Iris pigment epithelial cell (primary cell): ENCODE measurements at regions not wholly inside any gene's neighbourhood (a gene's known extent, or its start where the extent isn't known, plus 50 kb on each side); places are given as distances from the start of the nearest gene placed in this dataset.
A peak's percentile ranks its signal among the peaks of the same experiment; 100 is the strongest.
"Not testable (repeated sequence)": the region's sequence is repeated elsewhere in the genome, so short reads cannot be mapped to it uniquely, and the experiment has no call there.

Experiments
- DNase-seq: peaks from one replicate; pipeline ENCODE4 v3.0.0-alpha.2; 2011; ENCODE audit warnings: low read depth

DNA sequence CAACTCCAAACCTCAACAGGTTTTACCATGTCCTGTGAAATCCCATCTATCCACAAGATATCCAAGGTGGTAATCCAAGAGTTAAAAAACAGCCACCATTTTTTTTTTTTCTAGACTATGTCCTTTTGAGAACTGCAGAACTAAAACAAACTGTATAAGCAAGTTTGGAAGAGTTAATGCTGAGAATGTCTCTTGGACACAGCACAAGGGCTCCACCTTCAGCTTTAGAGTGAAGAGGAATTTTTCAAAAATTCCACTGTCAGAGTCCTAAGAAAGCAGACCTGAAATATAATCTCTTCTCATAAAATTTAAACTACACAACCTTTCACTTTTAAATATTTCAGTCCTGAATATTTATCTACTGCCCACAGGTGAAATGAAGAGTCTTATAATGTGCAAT lies 167.8 kb upstream of the CCNG1 start:
- DNase-seq: no peak

DNA sequence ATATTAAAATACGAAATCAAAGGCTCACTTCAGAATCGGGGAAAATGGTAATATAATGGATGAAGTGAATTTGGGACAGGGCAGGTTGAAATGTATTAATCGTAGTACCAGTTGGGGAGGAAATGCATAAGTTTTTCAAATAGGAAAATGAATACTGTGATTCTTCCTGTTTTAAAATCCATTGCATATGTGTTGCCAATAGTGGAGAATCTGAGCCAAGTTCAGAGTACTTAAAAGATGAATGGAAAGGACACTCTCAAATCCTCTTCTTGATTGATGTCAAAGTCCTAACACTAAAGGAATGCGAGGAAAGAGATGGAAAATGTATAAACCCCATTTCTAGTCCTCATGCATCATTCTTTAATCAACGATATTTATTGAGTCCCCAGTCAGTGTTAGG lies 160.9 kb upstream of the CCNG1 start:
- no peak for DNase-seq

DNA sequence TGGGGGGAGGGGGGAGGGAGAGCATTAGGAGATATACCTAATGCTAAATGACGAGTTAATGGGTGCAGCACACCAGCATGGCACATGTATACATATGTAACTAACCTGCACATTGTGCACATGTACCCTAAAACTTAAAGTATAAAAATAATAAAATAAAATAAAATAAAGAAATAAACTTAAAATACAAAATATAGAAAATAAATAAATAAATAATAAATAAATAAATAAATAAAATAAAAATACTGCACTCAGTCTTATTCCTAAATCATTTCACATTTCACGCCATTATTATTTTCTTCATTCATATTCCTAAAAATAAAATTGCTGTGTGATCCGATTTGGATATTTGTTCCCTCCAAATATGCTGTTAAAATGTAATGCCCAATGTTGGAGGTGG lies 156.5 kb upstream of the CCNG1 start:
- DNase-seq: not testable (repeated sequence)

DNA sequence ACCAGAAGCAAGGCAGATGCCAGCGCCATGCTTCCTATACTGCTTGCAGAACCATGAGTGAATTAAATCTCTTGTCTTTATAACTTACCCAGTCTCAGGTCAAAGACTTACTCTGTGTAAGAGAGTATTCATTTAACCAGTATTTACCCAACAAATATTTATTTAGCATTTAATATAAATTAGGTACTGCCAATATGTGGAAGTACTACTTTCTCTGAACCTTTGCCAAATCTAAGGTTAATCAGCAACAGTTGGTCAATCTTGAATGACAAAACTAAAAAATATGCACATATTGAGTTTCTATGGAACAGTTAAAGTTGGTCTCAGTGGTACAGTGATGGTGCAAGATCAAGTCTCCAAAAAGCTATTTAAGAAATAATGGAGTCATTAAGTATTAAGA lies 155.9 kb upstream of the CCNG1 start:
- DNase-seq: no peak

DNA sequence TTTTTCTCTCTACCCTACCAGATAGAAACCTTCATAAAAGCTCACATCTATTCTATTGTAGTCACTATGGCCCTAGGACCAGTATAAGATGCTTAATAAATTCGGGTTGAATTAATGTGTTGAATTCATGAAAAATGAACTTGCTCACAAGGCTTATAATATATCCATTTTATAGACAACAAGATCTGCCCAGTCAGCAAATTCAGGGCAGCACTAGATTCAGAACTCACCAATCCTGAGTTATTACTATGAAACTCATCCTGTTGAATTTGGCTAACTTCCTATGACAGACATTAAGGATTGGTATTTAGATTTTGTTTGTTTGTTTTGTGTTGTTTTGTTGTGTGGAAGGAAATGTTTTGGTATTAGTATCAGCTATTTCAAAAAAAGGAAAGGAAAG lies 143.6 kb upstream of the CCNG1 start:
- no peak for DNase-seq

DNA sequence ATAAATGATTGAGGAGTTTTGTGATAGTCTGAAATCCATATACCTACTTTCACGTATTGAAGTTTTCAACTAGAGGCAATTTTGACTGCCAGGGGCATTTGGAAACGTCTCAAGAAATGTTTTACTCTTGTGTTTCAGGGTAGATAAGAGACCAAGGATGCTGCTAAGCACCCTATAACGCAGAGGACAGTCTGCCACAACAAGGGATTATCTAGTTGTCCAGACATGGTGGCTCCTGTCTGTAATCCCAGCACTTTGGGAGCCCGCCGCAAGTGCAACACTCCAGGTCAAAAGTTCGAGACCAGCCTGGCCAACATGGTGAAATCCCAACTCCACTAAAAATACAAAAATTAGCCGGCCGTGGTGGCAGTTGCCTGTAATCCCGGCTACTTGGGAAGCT lies 133.7 kb upstream of the CCNG1 start:
- no peak for DNase-seq

DNA sequence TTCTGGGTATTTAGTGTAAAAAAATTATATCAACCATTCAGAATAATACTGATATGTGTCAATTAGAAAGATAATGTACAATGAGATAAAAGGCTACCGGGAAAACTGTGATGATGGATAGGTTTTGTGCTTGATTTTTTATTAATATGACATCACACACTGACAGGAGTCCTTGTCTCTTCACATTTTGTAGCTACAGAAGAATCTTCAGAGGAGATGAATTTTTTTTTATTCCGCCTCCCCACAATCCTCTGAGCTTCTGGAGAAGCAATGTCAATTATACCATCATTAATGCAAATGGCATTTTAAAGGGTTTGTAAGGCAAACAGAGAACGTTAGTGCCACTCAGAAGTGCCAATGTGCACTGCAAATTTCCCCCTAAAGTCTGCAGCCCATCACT lies 131.7 kb upstream of the CCNG1 start:
- no peak for DNase-seq

DNA sequence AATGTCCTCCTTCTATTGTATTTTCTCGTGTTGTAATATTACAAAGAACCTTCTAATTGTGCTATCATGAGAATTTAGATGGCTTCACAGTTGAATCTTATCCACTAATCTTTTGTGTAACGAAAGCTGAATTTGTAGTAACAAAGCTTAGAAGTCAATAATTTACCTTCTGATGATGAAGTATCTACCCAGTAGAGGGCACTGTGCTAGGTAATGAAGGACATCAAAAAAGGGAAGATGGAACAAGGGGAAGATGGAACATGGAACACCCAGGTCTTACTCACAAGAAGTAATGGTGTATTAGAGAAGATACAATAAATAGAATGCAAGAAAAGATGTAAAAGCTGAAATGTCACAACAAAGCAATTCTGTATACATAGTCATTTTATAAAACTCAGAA lies 131.0 kb upstream of the CCNG1 start:
- peak; percentile 2 for DNase-seq

DNA sequence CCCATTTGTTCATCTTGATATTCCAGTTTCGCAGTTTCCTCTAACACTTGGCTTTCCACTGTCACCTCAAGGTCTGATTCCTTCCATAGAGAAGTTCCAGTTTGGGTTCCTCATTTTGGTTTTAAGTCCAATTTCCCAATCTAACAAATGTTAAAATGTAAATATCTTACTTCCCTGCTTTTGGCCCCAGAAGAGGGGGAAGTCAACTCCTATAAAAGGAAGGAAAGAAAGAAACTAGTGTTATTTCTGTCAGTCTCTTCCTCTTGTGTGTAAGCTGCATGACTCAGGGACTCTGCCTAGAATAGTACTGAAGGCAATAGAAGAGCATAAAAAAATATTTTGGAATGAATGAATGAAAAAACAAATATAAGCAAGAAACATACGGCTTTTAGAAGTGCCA lies 127.5 kb upstream of the CCNG1 start:
- no peak for DNase-seq

DNA sequence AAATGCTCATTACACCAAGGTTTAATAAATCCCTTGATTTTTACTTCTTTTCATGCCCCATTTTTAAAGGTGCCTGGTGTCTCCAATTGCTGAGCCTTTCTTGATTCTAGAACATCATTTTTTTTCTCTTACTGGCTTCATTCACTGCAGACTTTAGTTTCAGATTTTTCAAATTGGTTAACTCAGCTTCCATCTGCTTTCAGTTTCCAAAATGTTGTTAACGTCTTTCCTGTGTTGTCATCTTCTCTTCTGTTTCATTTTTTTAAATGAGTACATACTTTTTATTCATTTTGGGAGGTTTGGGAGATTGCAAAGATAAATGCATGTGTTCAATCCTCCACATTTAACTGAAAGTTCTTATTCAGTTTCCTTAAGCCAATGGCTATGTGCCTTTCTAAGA lies 126.4 kb upstream of the CCNG1 start:
- DNase-seq: no peak

DNA sequence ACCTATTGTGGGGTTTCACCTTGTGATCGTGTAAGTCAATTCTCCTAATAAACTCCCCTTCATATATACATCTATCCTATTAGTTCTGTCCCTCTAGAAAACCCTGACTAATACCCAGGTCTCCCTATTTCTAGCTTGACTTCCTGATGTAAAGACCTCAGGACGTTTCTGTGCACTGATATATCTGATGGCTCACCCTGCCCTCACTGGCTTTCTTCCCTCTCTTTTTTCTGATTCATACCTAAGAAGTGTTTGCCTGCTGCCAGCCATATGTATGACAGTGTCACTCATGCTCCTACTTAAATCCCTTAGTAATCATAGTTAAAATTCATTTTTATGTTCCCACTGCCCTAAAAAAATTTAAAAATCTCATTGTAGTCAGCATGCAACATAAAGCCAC lies 124.8 kb upstream of the CCNG1 start:
- DNase-seq: no peak

DNA sequence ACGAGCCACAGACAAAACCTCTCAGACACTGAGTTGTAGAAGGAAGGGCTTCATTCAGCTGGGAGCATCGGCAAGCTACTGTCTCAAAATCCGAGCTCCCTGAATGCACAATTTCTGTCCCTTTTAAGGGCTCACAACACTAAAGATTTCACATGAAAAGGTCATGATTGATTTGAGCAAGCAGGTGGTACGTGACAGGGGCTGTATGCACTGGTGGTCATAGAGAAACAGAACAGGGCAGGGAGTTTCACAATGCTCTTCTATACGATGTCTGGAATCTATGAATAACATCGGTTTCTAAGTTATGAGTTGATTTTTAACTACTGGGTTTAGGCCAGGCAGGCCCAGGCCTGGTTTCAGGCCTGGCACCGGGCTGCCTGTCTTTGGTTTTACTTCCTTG lies 124.3 kb upstream of the CCNG1 start:
- not testable (repeated sequence) for DNase-seq

DNA sequence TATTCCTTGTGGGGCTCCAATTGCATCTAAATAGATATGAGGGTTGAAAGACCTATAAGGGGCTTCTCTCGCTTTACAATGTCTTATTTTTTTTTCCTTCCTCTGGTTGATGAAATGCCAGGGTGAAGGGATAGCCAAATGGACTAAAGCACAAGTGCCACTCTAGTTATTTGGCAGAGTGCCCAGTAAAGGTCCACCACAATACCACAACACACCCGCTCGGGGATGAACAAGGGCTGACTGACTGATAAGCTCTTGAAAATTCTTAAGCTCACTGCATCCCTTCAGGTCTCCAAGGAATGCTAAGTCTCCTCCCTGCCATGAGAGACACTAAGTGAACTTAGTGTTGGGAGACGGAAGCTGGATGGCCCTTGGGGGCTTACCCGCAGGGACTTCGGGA lies 121.0 kb upstream of the CCNG1 start:
- not testable (repeated sequence) for DNase-seq

DNA sequence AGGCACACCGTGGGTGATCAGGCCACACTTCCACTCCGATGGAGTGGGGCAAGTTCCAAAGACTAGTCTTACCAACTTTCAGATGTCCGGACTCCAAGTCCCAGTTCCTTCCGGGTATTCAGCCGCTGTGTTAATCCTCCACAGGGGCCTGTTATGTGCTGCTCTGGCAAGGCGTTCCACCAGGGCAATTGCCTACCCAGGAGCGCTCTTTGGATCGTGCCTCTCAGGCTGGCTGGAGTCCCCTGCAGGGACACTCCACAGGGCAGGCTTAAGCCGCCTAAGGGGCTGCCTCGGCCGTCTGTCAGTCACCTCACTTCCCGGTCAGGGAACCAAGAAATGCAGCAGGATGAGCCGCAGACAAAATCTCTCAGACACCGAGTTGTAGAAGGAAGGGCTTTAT lies 118.7 kb upstream of the CCNG1 start:
- no peak for DNase-seq

DNA sequence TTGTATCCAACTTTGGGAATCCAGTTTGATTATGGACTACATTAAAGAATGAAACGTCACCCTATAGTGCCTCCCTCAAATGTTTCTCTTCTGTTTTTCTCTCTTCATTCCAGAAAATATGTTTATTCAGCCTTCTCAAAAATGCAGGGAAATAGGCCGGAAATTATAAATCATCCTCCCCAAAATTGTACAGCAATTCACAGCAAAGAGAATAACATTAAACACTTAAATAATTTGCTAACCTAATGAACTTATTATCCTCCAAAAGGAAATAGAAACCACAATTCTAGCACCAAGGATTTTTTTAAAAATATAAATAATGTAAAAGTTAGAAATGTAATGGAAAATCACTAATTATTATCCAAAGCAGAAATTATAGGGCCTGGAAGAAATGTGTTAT lies 115.9 kb upstream of the CCNG1 start:
- DNase-seq: no peak

DNA sequence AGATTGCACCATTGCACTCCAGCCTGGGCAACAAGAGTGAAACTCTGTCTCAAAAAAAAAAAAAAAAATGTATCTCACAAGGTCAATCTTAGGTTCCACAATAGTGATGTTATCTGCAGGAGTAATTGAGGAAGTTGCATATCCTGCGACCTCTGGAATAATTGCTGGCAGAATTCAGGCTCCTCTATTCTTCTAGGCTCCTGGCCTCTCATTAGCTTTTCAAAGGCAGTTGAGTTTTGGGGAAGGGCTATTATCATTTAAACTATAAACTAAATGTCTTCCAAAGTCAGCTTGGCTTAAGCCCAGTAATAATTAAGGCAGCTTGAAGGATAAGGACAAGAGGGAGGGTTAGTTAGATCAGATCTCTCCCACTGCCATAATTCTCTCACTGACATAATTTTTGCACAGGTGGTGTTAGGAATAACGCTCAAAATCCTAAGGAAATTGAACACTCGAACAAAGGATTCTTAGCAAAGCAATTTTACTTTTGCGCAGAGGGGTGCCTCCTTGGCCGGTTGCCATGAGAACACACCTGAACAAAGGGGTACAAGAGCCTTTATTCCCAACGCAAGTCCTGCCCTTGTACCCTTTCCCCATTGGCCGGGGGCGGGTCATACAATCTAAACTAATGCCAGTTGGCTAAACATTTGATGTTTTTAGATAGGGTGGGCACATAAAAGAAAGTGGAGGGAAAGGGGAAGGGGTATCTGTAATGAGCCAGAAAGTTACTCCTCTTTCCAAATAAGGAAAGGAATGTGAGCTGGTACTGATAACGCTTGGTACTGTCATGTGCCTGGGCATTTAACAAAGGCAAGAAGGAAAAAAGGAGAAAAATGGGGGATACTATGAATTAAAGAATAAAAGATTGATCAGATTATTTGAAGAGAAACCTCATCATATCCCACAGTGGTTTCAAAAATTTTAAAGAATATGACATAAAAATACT lies 106.4 kb upstream of the CCNG1 start:
- DNase-seq: no peak

DNA sequence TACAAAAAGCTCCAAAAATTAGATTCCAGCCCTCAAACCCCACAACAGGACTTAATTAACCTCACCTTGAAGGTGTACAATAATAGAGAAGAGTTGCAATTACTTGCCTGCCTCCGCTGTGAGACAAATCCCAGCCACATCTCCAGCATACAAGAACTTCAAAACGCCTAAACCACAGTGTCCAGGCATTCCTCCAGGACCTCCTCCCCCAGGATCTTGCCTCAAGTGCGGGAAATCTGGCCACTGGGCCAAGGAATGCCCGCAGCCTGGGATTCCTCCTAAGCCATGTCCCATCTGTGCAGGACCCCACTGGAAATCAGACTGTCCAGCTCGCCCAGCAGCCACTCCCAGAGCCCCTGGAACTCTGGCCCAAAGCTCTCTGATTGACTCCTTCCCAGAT lies 101.3 kb upstream of the CCNG1 start:
- DNase-seq: not testable (repeated sequence)

DNA sequence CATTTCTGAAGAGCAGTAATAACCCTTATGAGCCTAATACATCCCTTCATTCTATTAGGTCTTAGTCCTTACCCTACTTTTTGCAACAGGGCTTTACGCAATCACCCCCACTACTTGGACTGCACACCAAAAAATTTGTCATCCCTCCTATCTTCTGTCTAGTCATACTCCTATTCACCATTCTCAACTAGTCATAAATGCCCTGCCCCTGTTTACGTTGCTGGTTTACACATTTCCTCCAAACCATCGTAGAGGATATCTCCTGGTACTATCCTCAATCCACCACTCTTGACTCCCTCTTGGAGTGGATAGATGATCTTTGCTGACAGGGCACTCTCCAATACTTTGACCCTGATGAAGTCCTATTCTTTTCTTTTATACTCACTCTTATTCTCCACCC lies 98.2 kb upstream of the CCNG1 start:
- DNase-seq: no peak

DNA sequence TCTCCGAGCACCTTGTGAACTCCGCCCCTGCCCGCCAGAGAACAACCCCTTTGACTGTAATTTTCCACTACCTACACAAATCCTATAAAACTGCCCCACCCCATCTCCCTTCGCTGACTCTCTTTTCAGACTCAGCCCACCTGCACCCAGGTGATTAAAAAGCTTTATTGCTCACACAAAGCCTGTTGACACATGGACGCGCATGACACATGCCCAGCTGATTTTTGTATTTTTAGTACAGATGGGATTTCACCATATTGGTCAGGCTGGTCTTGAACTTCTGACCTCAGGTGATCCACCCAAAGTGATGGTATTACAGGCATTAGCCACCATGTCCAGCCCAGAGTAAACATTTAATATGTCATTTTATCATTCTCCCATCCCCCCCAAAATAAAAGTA lies 97.0 kb upstream of the CCNG1 start:
- not testable (repeated sequence) for DNase-seq

DNA sequence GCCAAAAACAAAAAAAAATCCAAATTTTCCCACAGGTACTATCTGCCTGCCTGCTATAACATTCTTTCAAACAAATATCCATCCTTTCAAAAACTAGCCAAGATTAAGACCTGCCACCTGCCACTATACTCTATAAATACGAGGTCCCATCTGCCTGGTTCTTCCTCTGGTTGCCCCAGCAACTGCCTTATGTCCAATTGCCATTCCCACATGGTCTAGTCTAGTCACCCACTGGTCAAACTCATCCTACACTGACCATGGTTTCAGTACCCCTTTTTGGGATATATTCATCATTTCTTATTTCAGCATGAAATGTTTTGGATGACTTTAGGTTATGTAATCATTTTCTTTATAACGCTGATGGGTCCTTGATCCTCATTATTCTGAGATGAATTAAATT lies 95.1 kb upstream of the CCNG1 start:
- no peak for DNase-seq

DNA sequence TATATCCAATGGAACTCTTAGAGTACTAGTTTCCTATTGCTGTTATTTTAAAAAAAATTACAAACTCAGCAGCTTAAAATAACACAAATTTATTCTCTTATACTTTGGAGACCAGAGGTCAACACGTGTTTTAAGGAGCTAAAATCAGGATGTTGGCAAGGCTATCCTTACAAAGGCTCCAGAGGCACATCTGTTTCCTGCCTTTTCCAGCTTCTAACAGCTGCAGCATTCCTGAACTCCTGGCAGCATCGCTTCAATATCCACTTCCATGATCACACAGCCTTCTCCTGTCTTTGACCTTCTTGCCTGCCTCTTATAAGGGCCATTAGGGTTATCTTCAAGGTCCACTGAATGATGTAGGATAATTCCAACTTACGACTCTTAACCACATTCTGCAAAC lies 92.2 kb upstream of the CCNG1 start:
- DNase-seq: no peak

DNA sequence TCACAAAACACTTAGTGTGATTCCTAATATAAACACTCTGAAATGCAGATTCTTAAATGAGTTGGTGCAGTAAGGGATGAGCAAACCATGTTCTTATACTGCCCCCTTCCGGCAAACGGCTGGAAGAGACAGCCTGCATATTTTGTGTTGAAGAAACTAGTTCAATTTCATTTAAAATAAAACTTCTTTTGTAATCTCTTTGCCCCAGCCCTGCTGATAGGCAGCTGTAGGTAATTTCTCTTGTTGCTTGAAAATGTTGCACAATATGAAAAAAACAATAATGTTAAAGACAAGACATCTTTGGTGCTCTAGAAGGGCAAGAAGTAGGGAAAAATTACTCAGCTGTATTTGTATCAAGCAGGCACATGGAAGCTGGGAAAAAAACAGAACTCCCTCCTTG lies 89.7 kb upstream of the CCNG1 start:
- DNase-seq: peak; percentile 57

DNA sequence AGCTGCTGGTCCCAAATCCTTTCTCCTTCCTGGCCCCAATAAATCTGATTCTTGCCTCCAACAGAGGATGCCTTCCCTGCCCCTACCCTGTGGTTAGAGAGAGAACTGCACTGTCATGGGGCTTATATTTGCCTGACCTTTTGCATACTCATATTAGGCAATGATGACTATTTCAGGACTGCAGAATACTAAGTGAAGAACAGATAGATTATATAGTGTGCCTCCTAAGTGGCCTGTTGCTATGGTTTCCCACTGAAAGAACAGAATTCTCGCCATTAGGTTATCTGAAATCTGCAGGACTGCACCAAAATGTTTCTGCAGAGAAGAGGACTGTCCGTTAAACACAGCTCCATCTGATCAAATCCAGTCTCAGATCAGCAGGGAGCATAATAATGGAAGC lies 87.3 kb upstream of the CCNG1 start:
- DNase-seq: peak; percentile 18

DNA sequence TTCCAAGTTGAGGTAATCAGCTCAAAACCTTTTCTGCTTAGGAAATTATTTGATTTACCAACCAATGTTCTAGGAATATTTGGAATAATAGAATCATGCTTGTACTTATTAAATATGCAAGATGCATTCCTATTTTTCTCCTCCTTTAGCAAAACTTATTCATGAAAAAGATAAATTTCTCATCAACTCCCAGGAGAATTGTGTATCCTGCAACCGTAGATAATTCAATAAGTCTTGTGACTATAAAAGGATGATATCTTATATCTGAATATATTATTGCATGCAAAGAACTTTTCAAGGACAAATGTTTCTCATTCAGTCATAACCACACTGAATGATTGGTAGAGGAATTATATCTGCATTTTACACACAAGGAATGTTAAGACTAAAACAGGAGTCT lies 84.9 kb upstream of the CCNG1 start:
- DNase-seq: no peak
